Upper lobe of left lung (tissue), 6 donors: ENCODE measurements at regions not wholly inside any gene's neighbourhood (a gene's known extent, or its start where the extent isn't known, plus 50 kb on each side); places are given as distances from the start of the nearest gene placed in this dataset.

Experiments used
- ATAC-seq, 2 donors: fragments of 200-7000 bp; cut with Tn5 transposase; one replicate each; pipeline ENCODE4 v1.9.1; 2022; ENCODE audit warnings: mild to moderate bottlenecking in 2 of 2, moderate library complexity in 2 of 2; ENCODE audit not compliant: low FRiP score in 2 of 2
- DNase-seq, 2 donors: peaks; one replicate each; pipeline ENCODE4 v3.0.0-alpha.2; 2019 to 2020
- H3K27ac ChIP-seq, 4 donors: fragments of 200-600 bp; sonication (generic); one replicate each; pipeline ENCODE4 v1.5.1; 2016 to 2019
- H3K27me3 ChIP-seq, 4 donors: fragments of 200-600 bp; sonication (generic); one replicate each; pipeline ENCODE4 v1.5.1; 2017 to 2019
- H3K36me3 ChIP-seq, 4 donors: fragments of 200-600 bp; sonication (generic); one replicate each; pipeline ENCODE4 v1.5.1; 2016 to 2019
- H3K4me1 ChIP-seq, 4 donors: fragments of 200-600 bp; sonication (generic); one replicate each; pipeline ENCODE4 v1.5.1; 2018 to 2019
- H3K4me3 ChIP-seq, 4 donors: fragments of 200-600 bp; sonication (generic); one replicate each; pipeline ENCODE4 v1.5.1; 2017 to 2019; ENCODE audit warnings: mild to moderate bottlenecking in 2 of 4, moderate library complexity in 1 of 4
- H3K9me3 ChIP-seq, 4 donors: fragments of 200-600 bp; sonication (generic); one replicate each; pipeline ENCODE4 v1.5.1; 2018 to 2019
- EP300 ChIP-seq, 4 donors: sonication (generic); formaldehyde crosslinking; IDR thresholded peaks; one replicate each; pipeline ENCODE4 v1.5.1; 2017; ENCODE audit warnings: antibody characterized with exemption in 4 of 4, control low read depth in 2 of 4
- POLR2A ChIP-seq, 4 donors: fragments of 450-650 bp; IDR thresholded peaks; one replicate each; pipeline ENCODE4 v1.5.1; 2016 to 2017; ENCODE audit warnings: antibody characterized with exemption in 4 of 4, mild to moderate bottlenecking in 2 of 4
- POLR2AphosphoS5 ChIP-seq, 2 donors: sonication (generic); formaldehyde crosslinking; IDR thresholded peaks; one replicate each; pipeline ENCODE4 v1.5.1; 2017; ENCODE audit warnings: antibody characterized with exemption in 2 of 2
- WGBS, 2 donors: methylation state at CpG; one replicate each; pipeline ENCODE4 v1.1.5; 2017 to 2018; 5-methylcytosine and 5-hydroxymethylcytosine counted together
- TF ChIP-seq, protein P1 (sequence below), 6 experiments: fragments of 450-650 bp in 4 of 6; fragments of 200-600 bp in 2 of 6; sonication (generic) in 2 of 6; IDR thresholded peaks; one replicate each; pipeline ENCODE4 v1.5.1; 2016 to 2019; ENCODE audit warnings: antibody characterized with exemption in 6 of 6
- donor health status: DM: no; HTN: no; CAD: no; lungs with moderate emphysema.
- donor health status: DM: no; HTN: yes; CAD: no; lungs with severe emphysema.

DNA sequence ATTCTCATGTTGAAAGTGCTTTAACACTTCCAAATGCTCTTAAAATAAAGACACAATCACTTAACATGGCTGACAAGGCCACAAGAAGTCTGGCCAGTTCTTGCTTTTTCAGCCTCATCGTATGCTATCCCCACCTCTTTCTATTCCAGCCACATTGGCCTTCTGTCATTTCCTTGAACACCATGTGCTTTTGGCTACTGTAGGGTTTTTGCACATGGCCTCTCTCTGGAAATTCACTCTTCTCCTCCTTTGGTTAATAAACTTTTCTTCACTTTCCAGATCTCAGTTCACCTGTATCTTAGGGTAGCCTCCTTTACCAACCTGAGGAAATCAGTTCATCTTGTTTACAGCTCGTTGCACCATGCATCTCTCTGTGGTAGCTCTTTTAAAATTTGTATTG lies 450.5 kb upstream of the MEX3C start:
- no peak for TF ChIP-seq POLR2A (IDR thresholded peaks at IDR 0.05)
- no peak for TF ChIP-seq EP300 (IDR thresholded peaks at IDR 0.05)
- TF ChIP-seq, protein P1, sequence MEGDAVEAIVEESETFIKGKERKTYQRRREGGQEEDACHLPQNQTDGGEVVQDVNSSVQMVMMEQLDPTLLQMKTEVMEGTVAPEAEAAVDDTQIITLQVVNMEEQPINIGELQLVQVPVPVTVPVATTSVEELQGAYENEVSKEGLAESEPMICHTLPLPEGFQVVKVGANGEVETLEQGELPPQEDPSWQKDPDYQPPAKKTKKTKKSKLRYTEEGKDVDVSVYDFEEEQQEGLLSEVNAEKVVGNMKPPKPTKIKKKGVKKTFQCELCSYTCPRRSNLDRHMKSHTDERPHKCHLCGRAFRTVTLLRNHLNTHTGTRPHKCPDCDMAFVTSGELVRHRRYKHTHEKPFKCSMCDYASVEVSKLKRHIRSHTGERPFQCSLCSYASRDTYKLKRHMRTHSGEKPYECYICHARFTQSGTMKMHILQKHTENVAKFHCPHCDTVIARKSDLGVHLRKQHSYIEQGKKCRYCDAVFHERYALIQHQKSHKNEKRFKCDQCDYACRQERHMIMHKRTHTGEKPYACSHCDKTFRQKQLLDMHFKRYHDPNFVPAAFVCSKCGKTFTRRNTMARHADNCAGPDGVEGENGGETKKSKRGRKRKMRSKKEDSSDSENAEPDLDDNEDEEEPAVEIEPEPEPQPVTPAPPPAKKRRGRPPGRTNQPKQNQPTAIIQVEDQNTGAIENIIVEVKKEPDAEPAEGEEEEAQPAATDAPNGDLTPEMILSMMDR (IDR thresholded peaks at IDR 0.05), result no peak
- no peak for TF ChIP-seq POLR2AphosphoS5 (IDR thresholded peaks at IDR 0.05)
- no peaks in the 10 kb centered on the region for H3K9me3 ChIP-seq
- no peak overlapping the region for H3K27ac ChIP-seq
- DNase-seq, result no peak
- 81 to 85% methylated on average over 2 of the region's 2 CpGs for WGBS, 2 donors
- H3K27me3 ChIP-seq, result no peaks in the 10 kb centered on the region
- no peak for ATAC-seq
- H3K4me1 ChIP-seq, result no peaks in the 10 kb centered on the region
- no peaks in the 10 kb centered on the region for H3K36me3 ChIP-seq
- H3K4me3 ChIP-seq, result no peak overlapping the region

DNA sequence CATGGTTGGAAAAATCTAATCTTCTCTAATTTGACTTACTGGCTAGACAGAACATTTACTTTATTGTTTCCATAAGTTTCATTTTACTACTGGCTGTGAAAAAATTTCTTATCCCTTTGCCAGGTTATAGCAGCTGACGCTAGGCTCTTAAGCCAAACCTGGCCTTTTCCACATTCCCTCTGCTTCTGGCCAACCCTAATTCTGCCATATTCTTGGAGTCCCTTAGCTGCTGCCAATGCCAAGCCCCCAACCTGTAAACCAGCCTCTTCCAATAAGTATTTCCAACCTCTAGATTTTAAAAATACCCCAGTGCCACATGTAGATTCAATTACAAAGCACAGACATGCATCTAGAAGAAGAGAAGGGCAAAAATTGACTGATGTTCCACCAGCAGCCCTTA lies 452.3 kb upstream of the MEX3C start:
- Histone ChIP-seq H3K4me3 (no peak overlapping the region), H3K9me3 (no peaks in the 10 kb centered on the region), H3K27me3 (no peaks in the 10 kb centered on the region), H3K36me3 (no peaks in the 10 kb centered on the region), H3K4me1 (no peaks in the 10 kb centered on the region), H3K27ac (no peak overlapping the region)
- 93 to 94% methylated on average over 1 of the region's 1 CpG for WGBS, 2 donors
- ATAC-seq (no peak), DNase-seq (no peak)
- TF ChIP-seq POLR2AphosphoS5 (IDR thresholded peaks at IDR 0.05), result no peak
- no peak for TF ChIP-seq EP300 (IDR thresholded peaks at IDR 0.05)
- TF ChIP-seq, protein P1 (IDR thresholded peaks at IDR 0.05), result no peak

DNA sequence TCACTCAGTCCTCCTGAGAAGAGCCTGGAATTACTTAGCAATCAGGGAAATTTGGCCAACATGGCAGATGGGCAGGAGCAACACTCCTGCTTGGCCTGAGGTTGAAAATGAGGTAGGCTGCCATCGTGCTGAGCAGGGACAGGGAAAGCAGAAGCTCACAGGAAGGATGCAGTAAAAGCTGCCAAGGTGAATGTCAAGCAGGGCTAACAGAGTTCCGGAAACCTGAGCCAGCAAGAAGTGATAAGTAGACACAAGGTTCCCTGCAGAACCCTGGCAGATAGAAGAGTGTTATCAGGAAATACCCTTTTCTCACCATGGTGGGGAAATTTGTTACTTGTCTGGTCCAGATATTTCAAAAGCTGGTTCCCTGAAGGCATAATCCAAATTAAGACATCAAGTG lies 454.3 kb upstream of the MEX3C start:
- WGBS, 2 donors, result 45 to 50% methylated on average over 2 of the region's 2 CpGs
- no peaks in the 10 kb centered on the region for H3K9me3 ChIP-seq
- DNase-seq (no peak), ATAC-seq (no peak)
- TF ChIP-seq EP300 (IDR thresholded peaks at IDR 0.05) (no peak), POLR2A (IDR thresholded peaks at IDR 0.05) (no peak), POLR2AphosphoS5 (IDR thresholded peaks at IDR 0.05) (no peak)
- TF ChIP-seq, protein P1 (IDR thresholded peaks at IDR 0.05), result no peak
- no peak overlapping the region for H3K27ac ChIP-seq
- H3K4me1 ChIP-seq, result no peaks in the 10 kb centered on the region
- no peaks in the 10 kb centered on the region for H3K36me3 ChIP-seq
- H3K27me3 ChIP-seq, result no peaks in the 10 kb centered on the region
- no peak overlapping the region for H3K4me3 ChIP-seq

- H3K27ac ChIP-seq, result no peak overlapping the region
- WGBS, 2 donors, result 69 to 75% methylated on average over 3 of the region's 3 CpGs
- no peaks in the 10 kb centered on the region for H3K4me1 ChIP-seq
- H3K36me3 ChIP-seq, result no peaks in the 10 kb centered on the region
- DNase-seq (no peak), ATAC-seq (no peak)
- no peaks in the 10 kb centered on the region for H3K27me3 ChIP-seq
- no peaks in the 10 kb centered on the region for H3K9me3 ChIP-seq
- TF ChIP-seq EP300 (IDR thresholded peaks at IDR 0.05) (no peak), POLR2A (IDR thresholded peaks at IDR 0.05) (no peak), POLR2AphosphoS5 (IDR thresholded peaks at IDR 0.05) (no peak)
- TF ChIP-seq, protein P1 (IDR thresholded peaks at IDR 0.05), result no peak
- no peak overlapping the region for H3K4me3 ChIP-seq
Observed at GRCh38 chr18:51653507-51654213, 456.2 kb upstream of the MEX3C start.
